Stimulated activated naive B cell treated with anti-CD40 and anti-IgM and Interleukin-4, amounts not matched to agents 10 μg/mL and 1 μg/mL and 100 μg/mL, for 72 hours (primary cell): ENCODE measurements at regions not wholly inside any gene's neighbourhood (a gene's known extent, or its start where the extent isn't known, plus 50 kb on each side); places are given as distances from the start of the nearest gene placed in this dataset.

Experiments used
- ATAC-seq, 2 donors: fragments of 150-1000 bp; cut with Tn5 transposase; replicated peaks; 2 replicates each; pipeline ENCODE4 v1.10.0; 2021; ENCODE audit warnings: moderate library complexity in 1 of 2
- DNase-seq: peaks from one replicate; pipeline ENCODE4 v3.0.0; 2021
- H3K27ac Mint-ChIP-seq: one replicate; pipeline ENCODE4 v1.8.0; 2022; ENCODE audit warnings: mild to moderate bottlenecking, mixed read lengths
- H3K27me3 Mint-ChIP-seq, 2 donors: one replicate each; pipeline ENCODE4 v1.8.0; 2022; ENCODE audit warnings: mixed read lengths in 2 of 2
- H3K36me3 Mint-ChIP-seq, 2 donors: one replicate each; pipeline ENCODE4 v1.8.0; 2022; ENCODE audit warnings: mixed read lengths in 2 of 2, mild to moderate bottlenecking in 1 of 2
- H3K4me1 Mint-ChIP-seq, 2 donors: one replicate each; pipeline ENCODE4 v1.8.0; 2022; ENCODE audit warnings: mixed read lengths in 2 of 2, mild to moderate bottlenecking in 1 of 2
- H3K4me3 Mint-ChIP-seq, 2 donors: one replicate each; pipeline ENCODE4 v1.8.0; 2022; ENCODE audit warnings: mild to moderate bottlenecking in 2 of 2, mixed read lengths in 2 of 2, moderate library complexity in 1 of 2
- H3K9me3 Mint-ChIP-seq, 2 donors: one replicate each; pipeline ENCODE4 v1.8.0; 2022; ENCODE audit warnings: mixed read lengths in 2 of 2, mild to moderate bottlenecking in 1 of 2

DNA sequence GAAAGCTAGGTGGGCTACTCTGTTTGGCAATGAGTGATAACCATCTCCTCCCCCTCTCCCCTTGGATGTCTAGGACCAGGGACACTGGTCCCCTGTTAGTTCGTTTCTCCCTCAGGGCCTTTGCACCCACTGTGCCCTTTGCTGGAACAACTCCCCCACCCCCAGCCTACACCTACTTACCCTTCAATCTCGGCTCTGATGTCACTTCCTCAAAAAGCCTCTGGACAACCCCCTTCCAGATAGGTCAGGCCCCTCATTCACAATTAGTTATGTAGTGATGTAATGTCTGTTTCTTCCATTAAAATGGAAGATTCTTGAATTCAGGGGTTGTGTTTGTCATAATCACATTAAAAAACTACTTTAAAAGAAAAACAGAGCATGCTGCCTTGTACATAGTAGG lies 152.9 kb downstream of the SNX10 start:
- ATAC-seq: no peak

GRCh38 chr7:26447116-26447515 lies 155.5 kb downstream of the SNX10 start:
- H3K27ac Mint-ChIP-seq: no peak overlapping the region
- H3K9me3 Mint-ChIP-seq: no peaks in the 10 kb centered on the region
- no peaks in the 10 kb centered on the region for H3K4me1 Mint-ChIP-seq
- no peak for DNase-seq
- no peaks in the 10 kb centered on the region for H3K36me3 Mint-ChIP-seq
- H3K27me3 Mint-ChIP-seq: peaks cover 6 to 15% of the 10 kb centered on the region in 2 donors
- H3K4me3 Mint-ChIP-seq: no peak overlapping the region
- ATAC-seq: no peak

More for the DNA sequence above, 152.9 kb downstream of the SNX10 start:
- DNase-seq: no peak
- Mint-ChIP-seq H3K27me3 (peaks cover 6 to 15% of the 10 kb centered on the region in 2 donors), H3K9me3 (no peaks in the 10 kb centered on the region), H3K36me3 (no peaks in the 10 kb centered on the region), H3K4me1 (no peaks in the 10 kb centered on the region), H3K27ac (no peak overlapping the region), H3K4me3 (no peak overlapping the region)

- no peak overlapping the region for H3K27ac Mint-ChIP-seq
- no peak overlapping the region for H3K4me3 Mint-ChIP-seq
- no peaks in the 10 kb centered on the region for H3K36me3 Mint-ChIP-seq
- no peaks in the 10 kb centered on the region for H3K4me1 Mint-ChIP-seq
- no peaks in the 10 kb centered on the region for H3K9me3 Mint-ChIP-seq
- no peak for DNase-seq
- peaks cover 6 to 15% of the 10 kb centered on the region in 2 donors for H3K27me3 Mint-ChIP-seq
- ATAC-seq: no peak
Observed at GRCh38 chr7:26449175-26450165, 157.8 kb downstream of the SNX10 start.

- Mint-ChIP-seq H3K27me3 (peaks cover 6 to 10% of the 10 kb centered on the region in 2 donors), H3K9me3 (no peaks in the 10 kb centered on the region), H3K4me1 (no peaks in the 10 kb centered on the region), H3K4me3 (no peak overlapping the region), H3K27ac (no peak overlapping the region), H3K36me3 (no peaks in the 10 kb centered on the region)
- no peak for DNase-seq
- ATAC-seq: no peak
Observed at GRCh38 chr7:26451997-26452396, 160.3 kb downstream of the SNX10 start.

DNA sequence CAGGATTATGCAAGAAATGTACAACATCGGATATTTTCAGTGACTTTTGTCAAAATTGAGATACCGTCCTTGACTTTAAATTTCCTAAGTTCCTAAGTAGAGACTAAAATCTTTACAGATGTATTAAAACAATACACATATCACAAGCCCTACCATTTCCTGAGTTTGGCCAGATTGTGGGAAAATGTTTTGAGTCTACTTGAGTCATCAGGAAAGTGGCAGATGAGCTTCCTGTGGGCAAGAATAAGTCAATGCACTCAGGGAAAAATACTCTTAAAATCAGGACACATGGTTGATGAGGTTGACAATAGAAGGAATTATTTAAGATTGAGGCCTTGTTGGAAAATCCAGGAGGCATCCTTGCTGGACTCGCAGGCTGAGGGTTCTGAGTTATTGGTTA lies 162.5 kb downstream of the SNX10 start:
- Mint-ChIP-seq H3K9me3 (no peaks in the 10 kb centered on the region), H3K27me3 (no peaks in the 10 kb centered on the region), H3K4me3 (no peak overlapping the region), H3K4me1 (no peaks in the 10 kb centered on the region), H3K27ac (no peak overlapping the region), H3K36me3 (no peaks in the 10 kb centered on the region)
- no peak for DNase-seq
- ATAC-seq: no peak

DNA sequence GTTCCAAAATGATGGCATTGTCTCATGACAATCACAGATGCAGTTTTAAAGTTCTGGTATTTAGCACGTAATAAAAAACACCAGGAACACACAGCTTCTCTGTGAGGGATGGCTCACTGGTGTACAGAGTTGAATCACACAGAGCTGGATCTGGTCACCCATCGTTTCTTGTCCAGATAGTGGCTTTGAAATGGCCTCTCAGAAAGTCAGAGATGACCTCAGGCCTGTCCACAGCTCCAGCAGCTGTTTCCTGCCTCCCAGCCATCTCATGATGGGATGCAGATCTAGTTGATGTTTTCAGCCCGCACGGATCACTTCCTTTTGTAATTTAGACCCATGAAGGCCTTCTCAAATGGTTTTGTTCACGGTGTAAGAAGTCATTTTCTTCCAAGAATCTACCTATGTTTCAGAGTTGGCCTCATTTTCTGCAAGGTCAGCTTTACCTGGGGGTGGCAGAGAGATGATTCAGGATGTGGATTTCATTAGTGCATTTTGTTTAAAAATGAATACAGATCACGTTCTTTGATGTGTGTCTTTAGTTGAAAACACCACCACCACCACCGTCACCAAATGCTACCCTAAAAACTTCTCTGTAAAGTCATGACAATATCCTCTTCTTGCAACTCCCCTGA lies 166.2 kb downstream of the SNX10 start:
- DNase-seq (no peak), ATAC-seq (no peak)
- Mint-ChIP-seq H3K4me3 (no peak overlapping the region), H3K36me3 (no peaks in the 10 kb centered on the region), H3K27ac (no peak overlapping the region), H3K27me3 (no peaks in the 10 kb centered on the region), H3K4me1 (peaks cover 0 to 3% of the 10 kb centered on the region in 2 donors), H3K9me3 (no peaks in the 10 kb centered on the region)

DNA sequence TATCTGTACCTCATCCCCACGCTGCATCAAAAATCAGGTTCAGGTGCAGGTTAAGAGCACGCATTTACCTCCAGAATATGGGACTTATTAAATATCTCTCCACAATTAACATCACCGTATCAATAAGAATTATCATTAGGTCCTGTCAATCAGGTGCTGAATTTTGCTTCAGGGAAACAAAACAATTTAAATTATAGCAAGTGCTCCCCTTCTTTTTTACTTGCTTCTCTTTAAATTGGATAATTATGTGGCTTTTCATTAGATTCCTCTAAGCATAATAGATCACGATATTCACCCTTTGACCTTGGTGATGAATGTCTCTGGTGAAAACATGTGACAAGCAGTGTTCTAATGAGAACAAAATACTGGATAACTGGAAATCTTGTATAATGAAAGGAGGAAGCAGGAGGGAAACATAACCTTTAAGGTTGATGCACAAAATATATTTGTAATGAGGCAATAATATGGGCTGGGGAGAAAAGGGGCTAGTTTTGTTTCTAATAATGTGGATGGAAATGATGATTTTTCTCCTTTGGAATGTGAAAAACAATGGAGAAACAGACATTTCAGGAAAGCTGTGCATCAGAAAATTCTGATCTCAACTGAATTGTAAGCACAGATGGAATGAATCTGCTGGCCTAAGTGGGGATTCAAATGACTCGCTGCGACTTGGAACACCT lies 166.9 kb downstream of the SNX10 start:
- Mint-ChIP-seq H3K36me3 (no peaks in the 10 kb centered on the region), H3K4me3 (no peak overlapping the region), H3K27me3 (no peaks in the 10 kb centered on the region), H3K27ac (no peak overlapping the region), H3K4me1 (peaks cover 0 to 3% of the 10 kb centered on the region in 2 donors), H3K9me3 (no peaks in the 10 kb centered on the region)
- ATAC-seq: no peak
- no peak for DNase-seq

DNA sequence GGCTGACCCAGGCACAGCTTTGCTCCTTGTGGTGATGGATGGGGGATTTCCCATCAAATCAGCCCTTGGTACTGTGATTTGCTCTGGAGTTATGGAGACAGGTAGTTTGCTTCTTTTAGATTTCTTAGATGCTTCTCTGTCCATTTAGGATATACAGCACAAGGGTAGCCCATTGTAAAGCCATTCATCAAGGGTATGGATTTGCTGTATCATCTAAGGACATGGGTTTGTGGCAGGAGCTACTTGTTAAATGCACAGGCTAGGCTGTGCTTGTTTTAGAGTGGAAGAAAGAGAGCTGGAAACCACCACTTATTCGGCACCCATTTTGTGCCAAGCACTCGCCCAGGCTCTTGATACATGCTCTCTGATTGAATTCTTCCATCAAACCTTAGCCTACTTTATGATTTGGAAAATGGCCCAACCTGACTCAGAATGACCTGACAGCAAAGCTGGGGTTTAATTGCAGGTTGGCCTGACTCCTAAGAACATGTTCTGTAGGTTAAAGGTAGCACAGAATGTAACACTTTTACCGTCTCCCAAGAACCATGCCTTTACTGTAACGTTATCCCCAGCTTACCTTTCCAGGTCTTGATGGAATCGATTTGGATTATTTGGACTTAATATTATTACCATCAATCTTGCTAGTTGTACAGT lies 168.0 kb downstream of the SNX10 start:
- ATAC-seq: no peak
- peaks cover 0 to 3% of the 10 kb centered on the region in 2 donors for H3K4me1 Mint-ChIP-seq
- H3K9me3 Mint-ChIP-seq: no peaks in the 10 kb centered on the region
- no peaks in the 10 kb centered on the region for H3K27me3 Mint-ChIP-seq
- no peak for DNase-seq
- H3K4me3 Mint-ChIP-seq: no peak overlapping the region
- no peak overlapping the region for H3K27ac Mint-ChIP-seq
- no peaks in the 10 kb centered on the region for H3K36me3 Mint-ChIP-seq

DNA sequence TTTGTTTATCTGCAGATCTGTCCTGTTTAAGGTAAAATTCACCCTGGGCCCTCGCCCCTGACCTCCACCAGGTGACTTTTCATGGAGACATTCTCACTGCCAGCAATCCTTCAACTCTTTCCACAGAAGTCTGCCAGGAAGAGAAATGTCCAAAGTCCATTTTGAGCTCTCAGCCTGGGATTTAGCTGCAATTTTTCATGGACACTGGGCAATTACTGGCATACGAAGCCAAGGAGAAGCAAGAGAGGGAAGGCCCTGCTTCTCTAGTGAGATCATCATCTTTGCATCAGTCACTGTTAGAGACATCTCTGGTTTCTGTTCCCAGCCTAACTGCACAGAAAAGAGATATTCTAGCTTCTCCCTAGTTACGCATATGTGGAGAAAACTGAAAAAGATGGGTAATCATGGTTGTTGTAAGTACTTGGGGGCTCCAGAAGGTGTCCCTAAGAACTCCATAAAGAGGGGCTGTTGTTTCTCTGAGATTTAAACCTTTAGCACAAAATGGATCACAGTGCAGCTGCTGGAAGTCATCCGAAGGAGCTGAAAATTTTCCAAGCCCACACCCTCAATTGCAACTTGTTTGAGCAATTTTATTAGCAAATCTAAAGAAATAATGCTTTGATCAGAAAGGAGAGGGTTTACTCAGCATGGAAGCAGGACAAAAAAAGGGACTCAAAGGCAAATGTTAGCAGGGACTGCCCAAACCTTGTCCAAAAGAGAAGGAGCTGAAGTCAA lies 168.9 kb downstream of the SNX10 start:
- H3K9me3 Mint-ChIP-seq: no peaks in the 10 kb centered on the region
- DNase-seq: no peak
- H3K36me3 Mint-ChIP-seq: no peaks in the 10 kb centered on the region
- H3K27me3 Mint-ChIP-seq: no peaks in the 10 kb centered on the region
- ATAC-seq: no peak
- H3K27ac Mint-ChIP-seq: no peak overlapping the region
- no peak overlapping the region for H3K4me3 Mint-ChIP-seq
- H3K4me1 Mint-ChIP-seq: peaks cover 0 to 3% of the 10 kb centered on the region in 2 donors

GRCh38 chr7:26461518-26461917 lies 169.9 kb downstream of the SNX10 start:
- ATAC-seq: no peak
- H3K36me3 Mint-ChIP-seq: no peaks in the 10 kb centered on the region
- DNase-seq: no peak
- H3K9me3 Mint-ChIP-seq: no peaks in the 10 kb centered on the region
- H3K4me1 Mint-ChIP-seq: peaks cover 0 to 3% of the 10 kb centered on the region in 2 donors
- no peaks in the 10 kb centered on the region for H3K27me3 Mint-ChIP-seq
- H3K27ac Mint-ChIP-seq: no peak overlapping the region
- H3K4me3 Mint-ChIP-seq: no peak overlapping the region

GRCh38 chr7:26466007-26466406 lies 174.3 kb downstream of the SNX10 start:
- Mint-ChIP-seq H3K36me3 (no peaks in the 10 kb centered on the region), H3K4me1 (no peaks in the 10 kb centered on the region), H3K9me3 (no peaks in the 10 kb centered on the region), H3K27ac (no peak overlapping the region), H3K27me3 (peaks cover 0 to 10% of the 10 kb centered on the region in 2 donors), H3K4me3 (no peak overlapping the region)
- ATAC-seq: no peak
- DNase-seq: no peak

GRCh38 chr7:26467104-26467503 lies 175.4 kb downstream of the SNX10 start:
- no peaks in the 10 kb centered on the region for H3K9me3 Mint-ChIP-seq
- no peaks in the 10 kb centered on the region for H3K36me3 Mint-ChIP-seq
- ATAC-seq: no peak
- H3K27me3 Mint-ChIP-seq: peaks cover 0 to 10% of the 10 kb centered on the region in 2 donors
- H3K4me1 Mint-ChIP-seq: no peaks in the 10 kb centered on the region
- DNase-seq: no peak
- no peak overlapping the region for H3K27ac Mint-ChIP-seq
- H3K4me3 Mint-ChIP-seq: no peak overlapping the region

DNA sequence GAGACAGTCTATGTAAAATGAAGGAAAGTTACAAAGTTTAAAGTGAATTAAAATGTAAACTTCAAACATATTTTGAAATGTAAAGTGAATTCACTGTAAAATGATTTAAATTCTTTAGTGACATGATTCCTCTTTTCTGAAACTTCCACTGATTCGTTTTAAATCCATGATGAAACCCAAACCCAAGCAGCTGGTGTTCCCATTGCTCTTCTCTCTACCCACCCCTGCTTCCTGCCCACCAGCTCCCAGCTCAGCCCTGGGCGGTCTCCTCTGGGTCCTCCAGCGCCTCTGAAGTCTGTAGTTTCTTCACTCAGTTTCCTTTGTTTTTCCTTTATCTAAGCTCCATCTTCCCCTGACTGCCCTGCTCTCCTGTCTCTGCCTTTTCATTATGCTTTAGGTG lies 175.9 kb downstream of the SNX10 start:
- no peak for ATAC-seq
- no peak overlapping the region for H3K27ac Mint-ChIP-seq

More for the DNA sequence above, 175.9 kb downstream of the SNX10 start:
- Mint-ChIP-seq H3K36me3 (no peaks in the 10 kb centered on the region), H3K4me1 (no peaks in the 10 kb centered on the region), H3K9me3 (no peaks in the 10 kb centered on the region), H3K27me3 (peaks cover 0 to 10% of the 10 kb centered on the region in 2 donors), H3K4me3 (no peak overlapping the region)
- DNase-seq: no peak
